HepG2 (cell line): ENCODE measurements at regions not wholly inside any gene's neighbourhood (a gene's known extent, or its start where the extent isn't known, plus 50 kb on each side); places are given as distances from the start of the nearest gene placed in this dataset.

Experiments
- BHLHE40 ChIP-seq: IDR thresholded peaks from 2 replicates; pipeline ENCODE4 v1.6.1; 2011; ENCODE audit warnings: low read length, improper control_type of control experiment
- EP300 ChIP-seq, 3 experiments: sonication (generic) in 1 of 3; formaldehyde crosslinking in 1 of 3; IDR thresholded peaks; 2 replicates each; pipeline versions ENCODE4 v1.5.1 to v1.6.1; 2011 to 2020; ENCODE audit warnings: low read depth in 2 of 3, low read length in 2 of 3, borderline replicate concordance in 1 of 3, improper control_type of control experiment in 1 of 3, mild to moderate bottlenecking in 1 of 3, missing genetic modification reagents in 1 of 3, moderate library complexity in 1 of 3
- LBX2 ChIP-seq: sonication (generic); formaldehyde crosslinking; IDR thresholded peaks from 2 replicates; pipeline ENCODE4 v1.5.0; 2020; ENCODE audit warnings: missing genetic modification reagents, mild to moderate bottlenecking, borderline replicate concordance
- POLR2AphosphoS2 ChIP-seq: IDR thresholded peaks from 2 replicates; pipeline ENCODE4 v1.6.1; 2011; ENCODE audit warnings: low read depth, low read length, improper control_type of control experiment
- RAD21 ChIP-seq: fragments of 450-650 bp; formaldehyde crosslinking; IDR thresholded peaks from 2 replicates; pipeline ENCODE4 v1.5.0; 2020; ENCODE audit warnings: mild to moderate bottlenecking
- RFX5 ChIP-seq: IDR thresholded peaks from 2 replicates; pipeline ENCODE4 v1.6.1; 2011; ENCODE audit warnings: low read depth, low read length, improper control_type of control experiment
- ZNF770 ChIP-seq: sonication (generic); formaldehyde crosslinking; IDR thresholded peaks from 2 replicates; pipeline ENCODE4 v1.5.0; 2020; ENCODE audit warnings: mild to moderate bottlenecking, missing genetic modification reagents

- TF ChIP-seq ZNF770 (CRISPR knock-in tag) (no peak), RAD21 (CRISPR knock-in tag) (no peak), LBX2 (CRISPR knock-in tag) (no peak), BHLHE40 (no peak), RFX5 (no peak), POLR2AphosphoS2 (no peak), EP300 (IDR thresholded peaks at IDR 0.05; ENCODE audit: low read depth in 2 of 2, low read length in 2 of 2) (peak in 1 of 2 experiments; percentile 73; a peak in 2 of 4 replicates), EP300 (CRISPR knock-in tag; IDR thresholded peaks at IDR 0.05; ENCODE audit: borderline replicate concordance) (no peak)
Measured at GRCh38 chr15:62431008-62431797, 266.1 kb upstream of the C2CD4B start.
